ENCODE measurements at regions not wholly inside any gene's neighbourhood (a gene's known extent, or its start where the extent isn't known, plus 50 kb on each side); places are given as distances from the start of the nearest gene placed in this dataset.

- no peak for TF ChIP-seq CTCF (IDR thresholded peaks at IDR 0.05; ENCODE audit: control insufficient read depth, extremely low read depth, insufficient read depth)
- H3K4me3 ChIP-seq (ENCODE audit: low read depth, low read length), result no peak overlapping the region
- DNase-seq (ENCODE audit: low read depth), result no peak
Observed at GRCh38 chr2:128377071-128377910, 58.6 kb upstream of the HS6ST1 start.

DNA sequence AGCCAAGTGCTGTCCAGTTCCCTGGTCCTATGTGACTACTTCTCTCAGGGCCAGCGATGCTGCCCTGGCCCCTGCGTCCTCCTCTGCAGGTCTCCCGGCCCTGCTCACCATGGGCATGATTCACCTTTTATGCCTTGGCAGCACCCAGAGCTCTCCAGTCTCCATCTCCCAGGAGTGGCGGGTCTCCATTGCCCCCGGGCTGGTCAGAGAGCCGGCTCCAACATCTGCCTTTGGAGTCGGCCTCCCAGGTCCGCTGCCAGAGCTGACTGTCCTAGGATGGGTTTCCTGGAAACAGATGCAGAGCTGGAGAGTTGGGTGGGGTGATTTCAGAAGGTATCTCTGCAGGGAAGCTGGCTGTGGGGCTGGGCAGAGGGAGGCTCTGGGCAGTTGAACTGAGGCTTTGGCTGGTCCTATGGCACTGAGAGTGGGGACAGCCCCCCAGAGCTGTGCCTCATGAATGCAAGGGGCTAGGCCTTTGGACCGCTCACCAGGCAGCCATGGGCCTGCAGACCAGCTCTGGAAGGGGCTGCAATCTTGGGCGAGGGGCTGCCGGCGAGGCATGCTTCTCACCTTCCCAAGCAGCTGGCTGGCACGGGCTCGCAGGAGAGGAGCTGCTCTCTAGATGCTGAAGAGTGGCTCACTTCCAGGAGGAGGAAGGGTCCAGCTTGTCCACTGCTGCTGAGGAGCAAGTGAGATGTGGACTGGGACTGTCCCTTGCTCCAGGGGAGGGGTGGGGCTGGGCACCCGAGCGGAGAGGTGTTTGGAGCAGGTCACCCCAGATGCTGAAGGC lies 59.8 kb upstream of the HS6ST1 start:
- DNase-seq (ENCODE audit: low read depth), result no peak
- H3K4me3 ChIP-seq (ENCODE audit: low read depth, low read length), result no peak overlapping the region
- TF ChIP-seq CTCF (IDR thresholded peaks at IDR 0.05; ENCODE audit: control insufficient read depth, extremely low read depth, insufficient read depth), result no peak

- no peak for DNase-seq (ENCODE audit: low read depth)
- no peak overlapping the region for H3K4me3 ChIP-seq (ENCODE audit: low read depth, low read length)
- no peak for TF ChIP-seq CTCF (IDR thresholded peaks at IDR 0.05; ENCODE audit: control insufficient read depth, extremely low read depth, insufficient read depth)
Observed at GRCh38 chr2:128379021-128380015, 60.6 kb upstream of the HS6ST1 start.

- no peak overlapping the region for H3K4me3 ChIP-seq (ENCODE audit: low read depth, low read length)
- TF ChIP-seq CTCF (IDR thresholded peaks at IDR 0.05; ENCODE audit: control insufficient read depth, extremely low read depth, insufficient read depth), result no peak
- DNase-seq (ENCODE audit: low read depth), result no peak
Observed at GRCh38 chr2:128380061-128380889, 61.6 kb upstream of the HS6ST1 start.

DNA sequence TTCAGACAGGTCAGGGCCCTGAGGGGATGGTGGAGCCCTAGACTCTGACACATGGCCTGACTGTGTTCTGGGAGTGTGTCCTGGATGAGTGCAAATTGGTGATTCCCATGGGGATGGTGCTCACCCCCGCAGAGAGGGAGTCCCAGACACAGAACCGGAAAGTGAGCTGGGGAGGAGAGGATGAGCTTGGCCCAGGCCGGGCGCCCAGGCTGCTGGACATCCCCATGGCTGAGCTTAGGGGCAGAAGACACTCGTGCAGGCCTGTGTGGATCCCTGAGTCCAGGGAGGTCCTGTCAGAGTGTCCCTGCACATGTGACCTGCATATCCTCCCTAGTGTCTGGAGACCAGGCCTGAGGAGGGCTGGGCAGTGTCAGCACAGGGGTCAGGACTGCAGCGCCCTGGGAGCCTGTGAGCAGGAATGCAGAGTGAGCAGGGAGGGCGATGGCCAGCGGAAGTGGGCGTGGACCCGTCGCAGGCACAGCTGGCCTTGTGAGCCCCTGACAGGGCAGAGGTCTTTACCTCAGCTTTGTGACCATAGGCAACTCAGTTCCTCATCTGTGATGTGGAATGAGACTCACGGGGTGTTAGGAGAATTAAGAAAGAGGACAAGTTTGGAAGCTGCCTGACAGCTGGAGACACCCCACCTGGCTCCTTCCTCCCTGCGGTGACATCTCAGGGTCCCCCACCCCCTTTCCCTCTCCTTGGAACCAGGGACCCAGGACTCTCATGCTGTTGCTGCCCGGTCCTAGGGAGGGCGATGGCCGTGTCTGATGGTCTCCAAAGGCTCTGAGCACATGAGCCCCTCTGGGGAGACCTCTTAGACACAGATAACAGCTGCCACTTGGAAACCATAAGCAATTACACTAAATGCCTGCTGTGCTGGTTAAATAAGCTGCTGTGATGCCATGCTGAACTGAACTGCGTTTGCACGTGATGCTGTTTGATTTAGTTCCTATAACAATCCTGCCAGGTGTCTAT lies 62.6 kb upstream of the HS6ST1 start:
- no peak for DNase-seq (ENCODE audit: low read depth)
- no peak overlapping the region for H3K4me3 ChIP-seq (ENCODE audit: low read depth, low read length)
- TF ChIP-seq CTCF (IDR thresholded peaks at IDR 0.05; ENCODE audit: control insufficient read depth, extremely low read depth, insufficient read depth), result no peak

Measured in LNCaP clone FGC (cell line).